ELF-1 (cell line): ENCODE measurements at regions not wholly inside any gene's neighbourhood (a gene's known extent, or its start where the extent isn't known, plus 50 kb on each side); places are given as distances from the start of the nearest gene placed in this dataset.
"Not testable (repeated sequence)": the region's sequence is repeated elsewhere in the genome, so short reads cannot be mapped to it uniquely, and the experiment has no call there.

Source experiments
- DNase-seq: peaks from one replicate; pipeline ENCODE4 v3.0.0-alpha.2; 2016; ENCODE audit warnings: low read depth, low spot score

DNA sequence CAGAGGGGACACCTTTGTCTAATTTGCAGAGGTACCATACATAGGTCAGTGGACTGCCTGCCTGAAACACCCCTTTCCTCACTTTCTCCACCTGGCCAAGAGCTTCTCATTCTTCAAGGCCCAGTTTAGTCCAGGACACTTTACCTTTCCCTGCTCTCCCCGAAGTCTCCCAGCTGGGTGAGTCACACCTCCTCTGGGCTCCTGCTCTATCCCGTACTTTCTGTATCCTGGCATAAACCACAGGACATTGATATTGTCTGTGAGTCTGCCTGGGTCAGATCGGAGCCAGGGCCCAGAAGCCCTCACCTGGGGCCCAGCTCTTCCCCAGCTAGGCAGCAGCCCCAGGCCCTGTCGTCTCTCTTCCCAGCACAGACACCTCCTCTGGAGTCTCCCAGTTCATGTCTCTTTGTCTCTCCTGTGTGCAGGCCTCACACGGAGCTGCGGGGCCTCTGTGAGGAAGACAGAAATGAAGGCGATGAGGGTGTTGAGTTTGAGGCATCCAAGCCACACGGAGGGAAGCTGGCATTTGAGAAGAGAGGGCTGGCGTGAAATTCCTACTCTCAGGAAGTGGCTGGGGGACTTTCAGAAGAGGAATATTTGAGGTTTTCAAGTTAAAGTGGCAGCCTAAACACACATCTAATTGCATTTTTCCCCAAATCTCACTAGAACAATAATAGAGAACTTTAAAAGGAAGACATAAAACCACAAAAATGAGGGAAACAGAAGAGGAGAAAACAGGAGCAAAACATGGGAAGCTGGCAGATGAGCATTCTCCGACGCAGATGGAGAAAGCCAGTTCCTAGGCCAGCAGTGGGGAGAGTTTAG lies 79.6 kb upstream of the LAPTM4A start:
- DNase-seq, result no peak

DNA sequence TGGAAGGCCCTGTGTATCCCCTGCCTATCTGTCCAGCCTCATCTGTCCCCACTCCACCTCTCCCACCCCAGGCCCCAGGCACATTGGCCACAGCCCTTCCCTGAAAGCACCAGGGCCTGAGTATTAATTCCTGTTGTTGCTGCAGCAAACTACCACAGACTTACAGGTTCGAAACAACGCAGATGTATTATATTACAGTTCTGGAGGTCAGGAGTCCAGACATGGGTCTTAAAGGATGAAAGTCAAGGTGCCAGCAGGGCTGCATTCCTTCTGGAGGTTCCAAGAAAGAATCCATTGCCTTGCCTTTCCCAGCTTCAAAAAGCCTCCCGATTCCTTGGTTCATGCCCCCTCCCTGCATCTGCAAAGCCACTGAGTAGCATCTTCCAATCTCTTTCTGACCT lies 78.7 kb upstream of the LAPTM4A start:
- no peak for DNase-seq

DNA sequence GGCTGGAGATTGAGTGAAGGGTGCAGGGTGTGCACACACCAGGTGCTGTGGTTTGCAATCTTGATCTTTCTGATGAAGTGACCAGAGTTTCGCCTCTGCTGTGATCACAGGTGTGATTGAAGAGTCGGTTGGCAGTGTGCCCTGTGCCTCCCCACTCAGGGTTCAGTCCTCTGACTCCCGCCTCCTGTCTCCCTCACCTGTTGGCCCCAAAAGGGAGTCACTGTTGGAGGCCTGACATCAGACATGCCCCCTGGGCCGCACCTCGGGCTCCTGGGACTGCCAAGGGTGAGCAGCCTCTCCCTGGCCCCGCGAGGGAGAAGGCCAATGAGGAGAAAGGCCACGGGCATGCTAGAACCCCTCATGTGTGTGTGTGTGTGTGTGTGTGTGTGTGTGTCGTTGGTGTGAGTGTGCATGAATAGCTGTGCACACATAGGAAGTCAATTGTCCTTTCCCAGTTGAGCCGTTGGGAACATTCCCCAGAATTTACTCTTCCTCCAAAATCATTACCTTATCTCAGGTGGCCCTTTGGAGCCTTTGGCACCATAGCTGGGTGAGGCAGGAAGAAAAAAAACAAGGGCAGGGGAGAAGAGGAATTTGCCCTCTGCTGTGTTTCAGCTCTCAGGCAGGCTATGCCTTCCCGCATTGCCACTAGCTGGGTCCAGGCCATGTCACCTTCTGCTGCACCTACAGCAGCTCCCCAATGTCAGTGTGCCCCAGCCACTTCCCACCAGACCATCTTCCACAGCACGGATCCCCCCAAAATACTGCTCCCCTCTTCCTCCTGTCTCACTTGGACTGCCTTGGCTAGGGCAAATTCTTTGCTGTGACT lies 78.1 kb upstream of the LAPTM4A start:
- DNase-seq, result no peak

DNA sequence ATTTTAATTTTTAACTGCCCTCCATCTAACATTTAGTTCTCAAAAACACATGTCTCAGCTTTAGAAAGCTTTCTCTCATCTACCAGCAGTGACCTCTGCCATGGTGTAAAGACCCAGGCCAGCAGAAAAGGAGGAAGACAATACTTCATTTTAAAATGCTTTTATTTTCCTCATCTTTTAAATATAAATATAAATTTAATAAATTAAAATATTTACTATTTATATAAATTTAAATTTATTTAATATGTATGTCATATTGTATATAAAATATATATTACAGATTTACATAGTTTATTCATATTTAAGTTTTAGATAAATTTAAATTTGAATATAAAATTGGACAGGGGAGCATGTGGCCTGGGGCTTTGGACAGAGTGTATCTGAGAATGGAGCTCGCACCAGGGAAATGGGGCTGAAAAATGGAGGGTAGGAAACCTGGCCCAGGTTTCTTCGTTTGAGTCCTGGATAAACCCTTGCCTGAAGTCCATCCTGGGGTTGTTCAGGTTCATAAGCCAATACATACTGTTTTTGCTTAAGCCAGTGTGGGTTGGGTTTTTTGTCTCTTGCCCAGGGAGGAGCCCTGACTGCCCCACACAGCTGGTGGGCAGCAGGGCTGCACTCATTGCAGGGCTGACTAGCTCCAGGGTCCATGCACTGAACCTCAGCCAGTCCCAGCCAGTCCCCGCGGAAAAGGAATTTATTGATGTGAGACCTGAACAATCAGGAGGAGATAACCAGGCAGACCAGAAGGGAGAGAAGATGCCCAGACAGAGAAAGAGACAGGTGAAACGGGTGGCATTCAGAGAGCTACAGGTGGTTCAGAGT lies 77.3 kb upstream of the LAPTM4A start:
- no peak for DNase-seq

DNA sequence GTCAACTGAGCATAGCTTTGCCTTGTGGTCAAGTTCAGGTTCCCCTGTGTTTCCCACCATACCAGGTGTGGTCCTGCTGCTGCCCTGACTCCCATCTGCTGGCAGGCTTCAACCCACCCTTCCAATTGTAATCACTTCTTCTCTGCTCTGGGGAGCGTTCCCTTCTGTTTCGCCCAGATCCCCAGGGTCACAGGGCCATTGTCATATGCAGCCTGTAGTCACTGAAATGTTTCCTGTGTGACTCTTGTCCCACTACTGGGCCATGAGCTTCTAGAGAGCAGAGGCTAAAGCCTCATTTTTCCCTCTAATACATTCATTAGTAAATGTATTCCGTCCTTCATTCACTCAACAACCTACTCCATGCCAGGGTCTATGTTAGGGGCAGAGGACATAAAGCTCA lies 75.0 kb upstream of the LAPTM4A start:
- no peak for DNase-seq

DNA sequence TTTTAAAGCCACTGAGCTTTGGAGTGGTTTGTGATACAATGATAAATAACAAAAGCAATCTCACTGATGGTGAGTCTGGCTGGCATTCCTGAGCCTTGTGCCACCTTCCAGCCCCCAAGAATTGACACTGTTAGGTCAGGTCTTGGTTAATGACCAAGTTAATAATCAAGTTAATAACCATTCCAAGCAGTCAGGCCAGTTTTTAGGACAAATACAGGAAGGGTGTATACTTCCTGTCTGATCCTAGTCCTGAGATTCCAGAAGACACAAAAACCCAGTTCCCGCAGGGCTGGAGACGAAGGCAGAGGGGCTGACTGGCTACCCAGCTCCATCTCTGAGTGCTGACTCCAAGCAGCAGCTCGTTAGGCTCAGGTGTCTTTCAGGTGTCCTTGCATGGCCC lies 74.6 kb upstream of the LAPTM4A start:
- DNase-seq, result no peak

DNA sequence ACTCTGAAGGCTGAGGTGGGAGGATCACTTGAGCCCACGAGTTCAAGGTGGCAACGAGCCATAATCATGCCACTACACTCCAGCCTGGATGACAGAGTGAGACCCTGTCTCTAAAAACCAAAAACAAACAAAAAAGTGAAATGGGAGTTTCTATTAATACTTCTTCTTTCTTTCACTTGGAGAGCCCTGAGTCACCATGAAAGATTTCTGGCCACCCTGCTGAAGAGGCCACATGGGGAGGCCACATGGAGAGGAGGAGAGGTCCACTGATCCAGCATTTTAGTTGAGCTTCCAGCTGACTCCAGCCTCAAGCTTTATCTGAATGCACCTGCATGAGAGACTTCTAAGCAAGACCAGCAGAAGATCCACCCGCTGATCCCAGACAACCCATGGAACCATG lies 74.2 kb upstream of the LAPTM4A start:
- no peak for DNase-seq

DNA sequence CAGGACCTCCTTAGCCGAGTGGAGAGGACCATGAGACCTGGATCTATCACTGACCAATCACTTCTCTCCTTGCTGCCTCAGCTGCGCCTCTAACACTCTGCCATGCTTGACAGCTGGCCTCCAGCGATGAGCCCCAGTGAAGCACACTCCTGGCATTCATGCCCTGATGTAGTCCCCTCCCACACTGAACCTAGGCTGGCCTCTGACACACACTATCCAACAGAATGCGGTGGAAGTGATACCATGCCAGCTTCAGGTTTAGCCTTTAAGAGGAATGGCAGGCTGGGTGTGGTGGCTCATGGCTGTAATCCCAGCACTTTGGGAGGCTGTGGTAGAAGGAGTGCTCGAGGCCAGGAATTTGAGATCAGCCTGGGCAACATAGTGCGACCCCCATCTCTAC lies 73.7 kb upstream of the LAPTM4A start:
- no peak for DNase-seq

DNA sequence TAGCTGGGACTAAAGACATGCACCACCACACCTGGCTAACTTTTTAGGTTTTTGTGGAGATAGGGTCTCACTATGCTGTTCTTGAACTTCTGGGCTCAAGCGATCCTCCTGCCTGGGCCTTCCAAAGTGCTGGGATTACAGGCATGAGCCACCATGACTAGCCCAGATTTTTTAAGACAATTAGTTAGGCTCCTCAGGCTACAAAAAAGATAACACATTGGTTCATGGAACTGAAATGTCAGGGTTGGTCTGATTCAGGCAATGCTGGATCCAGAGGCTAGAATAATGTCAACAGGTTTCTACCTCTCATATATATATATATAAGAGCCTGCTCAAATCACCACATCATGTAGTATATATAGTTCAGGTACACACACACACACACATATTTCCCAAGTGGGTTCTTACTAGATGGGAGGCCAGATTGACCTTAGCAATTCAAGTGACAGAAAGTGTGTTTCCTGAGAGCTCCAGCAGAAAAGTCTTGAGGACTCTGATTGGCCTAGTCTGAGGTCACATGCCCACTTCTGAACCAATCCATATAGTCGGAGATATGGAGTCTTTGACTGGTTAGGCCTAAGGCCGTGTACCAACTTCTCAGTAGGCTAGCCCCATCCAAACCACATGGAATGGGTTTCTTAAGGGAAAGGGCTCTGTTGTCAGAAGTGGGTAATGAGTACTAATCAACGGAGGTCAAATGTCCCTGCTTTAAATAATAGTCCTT lies 72.6 kb upstream of the LAPTM4A start:
- DNase-seq, result no peak

DNA sequence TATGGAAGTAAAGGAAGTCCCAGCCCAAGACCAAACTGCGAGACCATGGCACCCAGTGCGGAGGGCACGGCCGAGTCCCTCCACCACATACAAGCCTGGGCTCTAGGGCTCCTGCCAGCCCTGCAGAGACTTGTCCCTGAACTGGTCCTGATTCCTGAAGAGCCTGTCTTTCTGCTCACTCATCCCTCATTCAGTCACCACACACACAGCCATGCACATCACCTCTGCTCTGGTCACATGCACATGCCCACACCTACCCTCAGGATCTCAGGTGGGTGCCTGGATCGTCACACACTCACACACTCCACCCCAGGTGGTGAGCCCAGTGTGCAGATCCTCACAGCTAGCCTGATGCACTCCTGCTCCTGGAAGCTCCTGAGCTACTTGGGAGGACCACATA lies 71.4 kb upstream of the LAPTM4A start:
- no peak for DNase-seq

DNA sequence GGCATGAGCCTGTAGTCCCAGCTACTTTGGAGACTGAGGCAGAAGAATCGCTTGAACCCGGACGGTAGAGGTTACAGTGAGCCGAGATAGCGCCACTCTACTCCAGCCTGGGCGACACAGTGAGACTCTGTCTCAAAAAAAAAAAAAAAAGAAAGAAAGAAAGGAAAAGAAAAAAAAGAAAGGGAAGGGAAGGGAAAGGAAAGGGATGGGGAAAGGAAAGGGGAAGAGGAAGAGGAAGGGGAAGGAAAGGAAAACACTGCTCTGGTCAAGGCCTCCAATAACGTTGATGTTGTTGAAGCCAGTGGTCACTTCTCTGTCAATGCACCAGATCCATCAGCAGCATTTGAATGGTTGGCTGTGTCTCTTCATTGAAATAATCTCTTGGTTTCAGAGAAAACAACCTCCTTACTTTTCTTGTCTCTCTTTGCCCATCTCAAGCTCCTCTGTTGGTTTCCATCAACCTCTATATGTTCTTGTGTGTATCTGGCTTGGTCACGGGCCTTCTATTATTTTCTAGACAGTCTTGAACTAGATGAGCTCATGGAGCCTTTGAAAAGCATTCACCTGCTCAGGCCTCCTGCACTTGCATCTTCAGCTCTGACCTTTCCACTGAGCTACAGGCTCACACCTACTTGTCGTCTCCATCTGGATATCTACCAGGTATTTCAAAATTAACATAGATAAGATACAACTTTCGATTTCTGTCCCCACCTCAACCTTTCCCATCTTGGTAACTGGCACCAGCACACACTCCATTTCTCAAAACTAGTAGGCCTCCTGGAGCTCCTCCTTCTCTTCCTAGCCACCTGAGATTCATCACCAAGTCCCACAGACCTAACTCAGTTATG lies 69.4 kb upstream of the LAPTM4A start:
- DNase-seq, result no peak

DNA sequence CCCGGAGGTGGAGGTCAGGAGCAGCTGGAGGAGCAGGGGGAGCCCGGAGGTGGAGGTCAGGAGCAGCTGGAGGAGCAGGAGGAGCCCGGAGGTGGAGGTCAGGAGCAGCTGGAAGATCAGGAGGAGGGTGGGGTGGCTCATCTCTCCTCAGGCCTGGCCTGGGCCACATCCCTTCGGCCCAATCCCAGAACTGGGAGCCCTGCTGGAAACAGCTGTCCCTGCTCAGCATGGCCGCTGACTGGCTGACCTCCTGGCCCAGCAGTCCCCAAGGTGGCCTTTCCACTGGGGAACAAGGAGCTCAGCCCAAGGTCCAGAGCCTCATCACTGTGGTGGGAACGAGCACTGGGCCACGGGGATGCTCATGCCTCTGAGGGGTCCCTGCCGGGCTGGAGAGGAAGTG lies 66.6 kb upstream of the LAPTM4A start:
- DNase-seq, result no peak

DNA sequence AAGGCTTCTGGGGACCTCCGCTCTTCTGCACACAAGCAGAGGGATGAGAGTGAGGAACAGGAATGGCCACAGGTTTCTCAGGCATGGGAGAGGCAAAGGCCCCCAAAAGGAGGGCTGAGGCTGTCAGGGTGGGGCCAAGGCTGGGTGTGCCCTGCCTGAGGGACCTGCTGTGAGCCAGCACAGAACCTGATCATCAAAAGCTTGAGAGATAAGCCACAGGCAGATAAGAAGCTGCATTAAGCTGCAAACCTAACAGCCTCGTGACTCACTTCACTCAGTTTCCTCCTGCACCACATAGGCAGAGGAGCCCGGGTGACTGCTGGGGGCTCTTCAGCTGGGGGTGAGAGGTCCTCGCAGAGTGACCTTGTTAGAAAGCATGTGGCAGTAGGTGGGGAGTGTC lies 64.5 kb upstream of the LAPTM4A start:
- DNase-seq, result peak; percentile 56

DNA sequence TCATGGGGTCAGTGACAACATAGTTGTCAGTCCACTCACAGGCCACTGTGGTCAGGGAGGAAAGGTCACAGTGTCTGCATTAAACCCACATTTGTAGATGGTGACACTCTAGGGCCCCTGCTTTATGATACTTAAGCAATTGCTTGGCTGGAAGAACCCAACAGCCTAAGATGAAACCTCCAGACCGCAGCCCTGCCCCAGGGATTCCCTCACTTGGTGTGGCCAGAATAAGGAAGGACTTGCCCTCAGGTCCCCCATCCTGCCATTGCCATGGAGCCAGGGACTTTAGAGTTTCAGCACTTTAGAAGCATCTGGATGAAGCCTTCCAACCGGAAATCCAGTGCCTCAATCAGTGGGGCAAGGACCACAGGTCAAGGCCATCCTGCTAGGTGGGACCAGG lies 63.9 kb upstream of the LAPTM4A start:
- DNase-seq, result no peak

DNA sequence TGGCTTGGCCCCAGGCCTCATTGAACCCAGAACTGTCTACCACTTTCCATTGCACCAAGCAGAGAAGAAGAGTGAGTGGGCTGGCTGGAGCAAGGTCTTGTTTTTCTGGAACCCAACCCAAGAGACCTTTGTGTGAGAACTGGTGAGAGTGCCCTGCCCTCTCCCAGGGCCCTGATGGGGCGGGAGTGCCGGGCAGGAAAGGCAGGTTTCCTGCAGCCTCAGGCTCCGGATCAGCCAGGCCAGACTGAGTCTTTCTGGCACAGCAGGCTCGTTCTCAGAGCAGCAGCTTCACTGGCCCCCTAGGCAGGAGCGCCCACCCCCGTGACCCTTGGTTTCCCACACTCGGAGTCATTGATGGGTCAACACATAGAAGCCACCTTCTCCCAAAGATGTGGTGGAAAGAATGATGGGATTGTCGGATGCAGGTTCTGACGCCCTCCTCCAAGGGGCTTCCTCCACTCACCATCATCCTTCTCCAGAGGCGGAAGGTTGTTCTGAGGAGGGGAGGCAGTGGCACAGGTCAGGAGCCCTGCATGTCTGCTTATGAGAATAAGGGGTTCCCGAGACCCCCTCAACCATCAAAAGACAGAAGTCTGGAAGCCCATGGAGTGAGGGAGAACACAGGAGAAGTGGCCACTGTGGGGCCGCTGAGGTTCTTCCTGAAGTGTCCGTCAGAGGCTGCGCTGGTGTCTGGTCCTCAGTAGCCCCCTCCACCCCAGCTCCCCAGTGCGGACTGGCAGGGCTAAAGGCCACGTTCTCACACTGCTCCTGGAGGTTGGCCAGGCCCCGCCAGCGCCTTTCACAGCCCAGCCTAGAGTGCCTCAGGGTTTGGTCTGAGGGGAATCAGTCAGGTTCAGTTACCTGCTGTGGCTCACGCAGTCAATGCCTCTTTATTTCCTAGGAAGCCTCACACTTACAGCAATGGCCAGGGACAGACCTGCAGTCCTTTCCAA lies 62.8 kb upstream of the LAPTM4A start:
- peak; percentile 89 for DNase-seq

DNA sequence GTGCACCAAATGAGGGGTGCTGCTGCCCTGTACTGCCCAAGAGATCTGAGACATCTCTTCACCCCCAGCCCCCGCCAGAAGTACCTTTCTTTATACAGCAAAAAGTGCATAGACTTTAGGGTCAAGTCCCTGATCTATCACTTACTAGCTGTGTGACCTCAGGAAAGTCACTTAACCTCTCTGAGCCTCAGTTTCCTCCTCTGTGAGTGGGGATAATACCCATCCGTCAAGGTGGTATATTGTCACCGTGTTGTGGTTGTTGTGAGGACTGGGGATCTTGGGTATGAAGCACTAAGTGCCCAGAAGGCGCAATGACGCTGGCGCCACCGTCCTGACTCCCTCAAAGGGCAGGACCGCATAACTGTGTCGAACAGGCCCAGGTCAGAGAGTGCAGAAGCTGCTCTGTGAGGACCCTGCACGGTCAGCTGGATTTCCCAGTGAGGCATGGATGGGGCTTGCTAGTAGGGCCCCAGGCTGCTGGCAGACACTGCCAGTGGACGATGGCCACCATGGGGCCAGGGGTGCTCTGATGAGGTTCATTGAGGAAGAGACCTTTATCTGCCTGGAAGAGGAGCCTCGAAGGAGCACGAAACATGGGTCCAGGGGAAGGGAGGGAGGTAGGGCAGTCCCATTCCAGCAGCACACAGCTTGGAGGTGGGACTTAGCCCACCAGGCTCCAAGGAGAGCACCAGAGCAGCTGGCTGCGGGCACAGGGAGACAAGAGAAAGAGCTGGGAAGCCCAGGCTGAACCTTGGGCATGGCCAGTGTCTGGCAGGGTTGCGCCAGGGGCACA lies 61.8 kb upstream of the LAPTM4A start:
- DNase-seq, result no peak

DNA sequence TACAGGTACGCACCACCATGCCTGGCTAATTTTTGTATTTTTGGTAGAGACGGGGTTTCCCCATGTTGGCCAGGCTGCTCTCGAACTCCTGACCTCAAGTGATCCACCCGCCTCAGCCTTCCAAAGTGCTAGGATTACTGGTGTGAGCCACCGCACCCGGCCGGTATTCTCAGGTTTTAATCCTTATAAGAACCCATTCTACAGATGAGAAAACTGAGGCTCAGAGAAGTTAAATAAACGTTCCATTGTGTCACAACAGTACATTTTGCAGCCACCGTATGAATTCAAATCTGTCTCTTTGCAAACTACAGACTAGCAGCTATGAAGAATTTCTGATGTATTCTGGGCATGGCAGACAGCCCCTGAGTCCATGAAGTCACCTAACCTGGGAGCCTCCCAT lies 60.9 kb upstream of the LAPTM4A start:
- DNase-seq, result not testable (repeated sequence)

DNA sequence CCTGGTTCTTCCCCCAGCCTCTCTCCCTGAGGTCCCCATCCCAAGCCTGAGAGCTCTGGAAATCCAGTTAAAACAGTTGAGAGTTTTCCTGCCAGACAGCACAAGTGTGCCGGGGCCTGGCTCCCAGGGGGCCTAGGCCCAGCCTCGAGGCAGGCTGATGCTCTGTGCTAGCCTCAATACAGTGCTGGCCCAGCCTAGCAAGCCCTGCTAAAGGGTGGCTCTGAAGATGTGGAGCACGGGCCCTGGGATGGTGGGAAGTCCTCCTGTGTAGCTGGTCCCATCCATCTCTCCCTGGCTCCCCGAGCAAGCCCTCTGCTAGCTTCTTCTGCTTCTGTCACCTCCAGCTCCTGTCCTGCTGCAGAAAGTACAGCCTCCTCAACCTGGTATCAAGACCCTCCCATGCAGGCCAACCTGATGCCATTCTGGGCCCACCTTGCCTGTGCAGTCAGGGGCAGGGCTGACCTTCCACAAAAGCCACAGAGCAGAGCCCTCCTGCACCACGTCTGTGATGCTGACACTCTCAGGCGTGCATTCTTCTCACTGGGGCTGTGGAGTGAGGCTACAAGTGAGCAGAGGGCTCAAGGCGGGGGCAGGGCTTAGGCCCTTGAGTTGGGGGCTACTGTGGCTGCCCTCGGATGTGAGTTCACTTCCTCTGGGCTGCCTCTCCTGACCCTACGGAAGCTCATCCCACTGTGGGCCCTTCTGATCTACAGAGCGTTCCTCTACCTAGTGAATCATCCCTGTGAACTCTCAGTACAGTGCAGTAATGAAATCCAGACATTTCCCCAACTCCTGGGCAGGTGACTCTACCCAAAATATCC lies 60.1 kb upstream of the LAPTM4A start:
- no peak for DNase-seq
